ENCODE measurements at regions not wholly inside any gene's neighbourhood (a gene's known extent, or its start where the extent isn't known, plus 50 kb on each side); places are given as distances from the start of the nearest gene placed in this dataset.

DNA sequence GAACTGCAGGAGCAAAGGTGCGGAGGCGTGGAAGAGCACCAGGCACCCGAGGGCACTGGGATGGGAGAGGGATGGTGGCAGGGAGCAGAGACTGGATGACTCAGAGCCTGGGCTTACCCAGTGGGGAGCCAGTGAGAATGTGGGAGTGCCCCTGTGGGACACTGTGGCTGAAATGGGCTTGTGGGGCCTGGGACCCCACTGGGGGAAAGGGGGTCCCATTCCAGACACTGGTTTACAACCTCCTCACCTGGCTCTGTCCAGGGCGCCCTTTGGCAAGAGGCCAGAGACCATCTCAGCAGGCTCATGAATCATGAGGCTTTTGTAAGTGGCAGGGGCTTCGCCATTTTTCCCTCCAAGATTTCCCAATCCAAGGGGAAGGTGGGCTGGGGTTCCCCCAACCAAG is 124.0 kb upstream of the MAFB start:
- TF ChIP-seq, protein P1, sequence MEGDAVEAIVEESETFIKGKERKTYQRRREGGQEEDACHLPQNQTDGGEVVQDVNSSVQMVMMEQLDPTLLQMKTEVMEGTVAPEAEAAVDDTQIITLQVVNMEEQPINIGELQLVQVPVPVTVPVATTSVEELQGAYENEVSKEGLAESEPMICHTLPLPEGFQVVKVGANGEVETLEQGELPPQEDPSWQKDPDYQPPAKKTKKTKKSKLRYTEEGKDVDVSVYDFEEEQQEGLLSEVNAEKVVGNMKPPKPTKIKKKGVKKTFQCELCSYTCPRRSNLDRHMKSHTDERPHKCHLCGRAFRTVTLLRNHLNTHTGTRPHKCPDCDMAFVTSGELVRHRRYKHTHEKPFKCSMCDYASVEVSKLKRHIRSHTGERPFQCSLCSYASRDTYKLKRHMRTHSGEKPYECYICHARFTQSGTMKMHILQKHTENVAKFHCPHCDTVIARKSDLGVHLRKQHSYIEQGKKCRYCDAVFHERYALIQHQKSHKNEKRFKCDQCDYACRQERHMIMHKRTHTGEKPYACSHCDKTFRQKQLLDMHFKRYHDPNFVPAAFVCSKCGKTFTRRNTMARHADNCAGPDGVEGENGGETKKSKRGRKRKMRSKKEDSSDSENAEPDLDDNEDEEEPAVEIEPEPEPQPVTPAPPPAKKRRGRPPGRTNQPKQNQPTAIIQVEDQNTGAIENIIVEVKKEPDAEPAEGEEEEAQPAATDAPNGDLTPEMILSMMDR (IDR thresholded peaks at IDR 0.05 in 8 of 11, conservative IDR thresholded peaks at IDR 0.05 in 3 of 11), result no peak
- TF ChIP-seq POLR2A (IDR thresholded peaks at IDR 0.05) (no peak), POLR2AphosphoS5 (IDR thresholded peaks at IDR 0.05) (no peak)

Data from spleen (tissue), 7 donors.